Neuronal stem cell (in vitro differentiated cells): ENCODE measurements at regions not wholly inside any gene's neighbourhood (a gene's known extent, or its start where the extent isn't known, plus 50 kb on each side); places are given as distances from the start of the nearest gene placed in this dataset.
"Not testable (repeated sequence)": the region's sequence is repeated elsewhere in the genome, so short reads cannot be mapped to it uniquely, and the experiment has no call there.

Experiments used
- DNase-seq: peaks from one replicate; pipeline ENCODE4 v3.0.0-alpha.2; 2013; ENCODE audit warnings: low spot score
- H2AFZ ChIP-seq: one replicate; pipeline ENCODE4 v1.6.1; 2013; ENCODE audit warnings: mild to moderate bottlenecking, low read length, inconsistent platforms
- H2AK5ac ChIP-seq: 2 replicates; pipeline ENCODE4 v1.6.1; 2013; ENCODE audit warnings: low read depth, mild to moderate bottlenecking, inconsistent platforms, low read length, moderate library complexity, mixed read lengths
- H2BK120ac ChIP-seq: 2 replicates; pipeline ENCODE4 v1.6.1; 2013; ENCODE audit warnings: low read depth, mild to moderate bottlenecking, inconsistent platforms, low read length, moderate library complexity, mixed read lengths
- H2BK12ac ChIP-seq: one replicate; pipeline ENCODE4 v1.6.1; 2013; ENCODE audit warnings: low read length, inconsistent platforms
- H2BK15ac ChIP-seq: 2 replicates; pipeline ENCODE4 v1.6.1; 2013; ENCODE audit warnings: mild to moderate bottlenecking, low read length, inconsistent platforms, mixed read lengths
- H2BK5ac ChIP-seq: one replicate; pipeline ENCODE4 v1.6.1; 2013; ENCODE audit warnings: inconsistent platforms, mild to moderate bottlenecking, low read length, moderate library complexity
- H3K14ac ChIP-seq: one replicate; pipeline ENCODE4 v1.6.1; 2013; ENCODE audit warnings: low read length, inconsistent platforms
- H3K18ac ChIP-seq: 2 replicates; pipeline ENCODE4 v1.6.1; 2013; ENCODE audit warnings: low read length, inconsistent platforms
- H3K23ac ChIP-seq: 2 replicates; pipeline ENCODE4 v1.6.1; 2013; ENCODE audit warnings: low read depth, mild to moderate bottlenecking, mixed read lengths, low read length, inconsistent platforms; ENCODE audit not compliant: poor library complexity
- H3K27ac ChIP-seq: replicated peaks from 3 replicates; pipeline ENCODE4 v1.5.1; 2013; ENCODE audit warnings: low read length, inconsistent platforms
- H3K27me3 ChIP-seq, 3 experiments: 2 replicates each; pipeline ENCODE4 v1.6.1; 2013; ENCODE audit warnings: low read length in 3 of 3, mild to moderate bottlenecking in 2 of 3, inconsistent platforms in 1 of 3, low read depth in 1 of 3, mixed read lengths in 1 of 3, moderate library complexity in 1 of 3; ENCODE audit not compliant: control insufficient read depth in 3 of 3, insufficient read depth in 3 of 3
- H3K36me3 ChIP-seq, 2 donors: replicated peaks in 1 of 2; 2 replicates each; pipeline ENCODE4 v1.6.1; 2013; ENCODE audit warnings: low read length in 2 of 2; ENCODE audit not compliant: control insufficient read depth in 2 of 2, insufficient read depth in 2 of 2
- H3K4ac ChIP-seq: 2 replicates; pipeline ENCODE4 v1.6.1; 2013; ENCODE audit warnings: inconsistent platforms, mild to moderate bottlenecking, low read length, moderate library complexity
- H3K4me1 ChIP-seq, 2 donors: 1 replicate in 1 of 2; 2 replicates in 1 of 2; pipeline ENCODE4 v1.6.1; 2013; ENCODE audit warnings: low read length in 2 of 2, low read depth in 1 of 2; ENCODE audit not compliant: control insufficient read depth in 2 of 2, insufficient read depth in 1 of 2
- H3K4me2 ChIP-seq: one replicate; pipeline ENCODE4 v1.6.1; 2013; ENCODE audit warnings: mild to moderate bottlenecking, low read length, inconsistent platforms; ENCODE audit not compliant: insufficient read depth, poor library complexity, severe bottlenecking
- H3K4me3 ChIP-seq, 2 donors: 2 replicates each; pipeline ENCODE4 v1.5.1; 2013; ENCODE audit warnings: low read length in 2 of 2, mild to moderate bottlenecking in 2 of 2, inconsistent platforms in 1 of 2, moderate library complexity in 1 of 2
- H3K79me1 ChIP-seq: one replicate; pipeline ENCODE4 v1.6.1; 2013; ENCODE audit warnings: low read depth, mild to moderate bottlenecking, inconsistent platforms, low read length, moderate library complexity
- H3K9ac ChIP-seq: one replicate; pipeline ENCODE4 v1.6.1; 2013; ENCODE audit warnings: mild to moderate bottlenecking, low read depth, low read length, inconsistent platforms; ENCODE audit not compliant: poor library complexity
- H3K9me3 ChIP-seq, 2 donors: replicated peaks in 1 of 2; 2 replicates each; pipeline versions ENCODE3 to v1.6.1; 2013; ENCODE audit warnings: low read length in 2 of 2, mild to moderate bottlenecking in 2 of 2, inconsistent platforms in 1 of 2, low read depth in 1 of 2, mixed read lengths in 1 of 2, moderate library complexity in 1 of 2; ENCODE audit not compliant: control insufficient read depth in 2 of 2, insufficient read depth in 1 of 2
- H4K8ac ChIP-seq: one replicate; pipeline ENCODE4 v1.6.1; 2013; ENCODE audit warnings: low read depth, mild to moderate bottlenecking, inconsistent platforms, low read length, moderate library complexity
- H4K91ac ChIP-seq: one replicate; pipeline ENCODE4 v1.6.1; 2013; ENCODE audit warnings: low read length, low read depth, mild to moderate bottlenecking, inconsistent platforms; ENCODE audit not compliant: poor library complexity
- WGBS, 2 donors: extraction: QIAGEN DNeasy Blood & Tissue Kit; methylation state at CpG; one replicate each; pipeline ENCODE4 v1.1.7; 2013; ENCODE audit warnings: missing lambda C conversion rate in 2 of 2, mixed read lengths in 1 of 2; ENCODE audit not compliant: insufficient read length in 2 of 2, insufficient replicate concordance in 1 of 2; ENCODE audit errors: extremely low coverage in 2 of 2; 5-methylcytosine and 5-hydroxymethylcytosine counted together

DNA sequence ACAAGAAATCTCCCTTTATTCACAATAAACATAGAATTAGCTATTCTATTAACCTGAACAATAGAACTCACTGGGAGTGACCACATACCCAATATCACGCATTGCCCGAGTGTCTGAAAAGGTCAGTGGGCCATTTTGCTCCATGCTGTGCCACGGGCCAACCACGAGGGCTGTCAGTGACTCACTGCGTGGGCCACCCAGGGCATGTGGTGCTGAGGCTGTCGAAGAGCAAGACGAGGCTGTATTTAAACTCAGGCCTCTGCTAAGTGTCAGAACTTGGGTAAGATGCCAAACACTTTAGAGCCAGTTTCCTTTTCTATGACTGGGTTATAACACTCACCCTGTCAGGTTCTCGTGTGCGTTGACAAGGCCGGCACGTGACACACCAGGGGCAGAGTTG lies 54.8 kb upstream of the PLEKHG4B start:
- not testable (repeated sequence) for H3K18ac ChIP-seq, H4K8ac ChIP-seq, H3K36me3 ChIP-seq, H3K9ac ChIP-seq, H3K4ac ChIP-seq, H3K23ac ChIP-seq, H2BK12ac ChIP-seq, H2AFZ ChIP-seq, H4K91ac ChIP-seq, H3K79me1 ChIP-seq, H3K4me2 ChIP-seq, H3K27ac ChIP-seq, DNase-seq, H2BK5ac ChIP-seq, H3K4me1 ChIP-seq, H2BK120ac ChIP-seq, H3K14ac ChIP-seq, H2BK15ac ChIP-seq, H3K4me3 ChIP-seq, H3K9me3 ChIP-seq, H2AK5ac ChIP-seq
- WGBS, 2 donors: no CpG with 5 or more reads among the region's 11 CpGs
- peaks cover 0 to 35% (median 0%) of the 10 kb centered on the region in 3 experiments for H3K27me3 ChIP-seq

DNA sequence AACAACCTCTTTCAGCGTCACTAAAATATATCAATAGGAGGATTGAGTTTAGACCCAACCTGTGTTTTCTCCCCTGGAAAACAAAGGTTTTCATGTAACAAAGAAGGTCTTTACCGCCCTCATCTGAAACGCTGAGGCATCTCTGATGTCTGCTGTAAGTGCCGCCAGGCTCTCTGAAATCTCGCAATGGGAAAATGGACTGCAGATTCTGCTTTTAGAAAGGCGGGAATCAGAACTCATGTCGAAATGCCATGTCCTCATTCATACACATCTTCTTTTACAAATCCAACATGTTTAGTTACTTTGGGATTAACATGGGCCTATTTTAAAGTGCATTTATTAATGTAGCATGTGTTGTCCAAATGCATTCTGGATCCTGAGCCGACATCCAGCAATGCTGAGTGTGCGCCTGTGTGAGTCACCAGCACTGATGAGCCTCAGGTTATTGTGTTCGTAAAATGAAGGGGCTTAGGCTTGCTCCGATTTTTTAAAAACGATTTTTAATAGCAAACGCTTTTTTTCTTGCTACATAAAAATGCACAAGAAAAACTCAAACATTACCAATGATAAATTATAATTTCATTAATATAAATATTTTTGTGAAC lies 51.9 kb upstream of the PLEKHG4B start:
- H4K91ac ChIP-seq: no peak overlapping the region
- H3K27ac ChIP-seq: no peak overlapping the region
- H2BK12ac ChIP-seq: no peak overlapping the region
- no peak overlapping the region for H3K4ac ChIP-seq
- no CpG with 5 or more reads among the region's 13 CpGs for WGBS, 2 donors
- no peaks in the 10 kb centered on the region for H3K79me1 ChIP-seq
- no peak overlapping the region for H2AK5ac ChIP-seq
- no peak overlapping the region for H2BK15ac ChIP-seq
- no peak overlapping the region for H3K23ac ChIP-seq
- no peak overlapping the region for H2AFZ ChIP-seq
- H3K4me3 ChIP-seq: no peak overlapping the region
- H3K14ac ChIP-seq: no peak overlapping the region
- H4K8ac ChIP-seq: no peak overlapping the region
- H3K27me3 ChIP-seq: peaks cover 0 to 27% (median 0%) of the 10 kb centered on the region in 3 experiments
- DNase-seq: no peak
- no peak overlapping the region for H3K18ac ChIP-seq
- H3K36me3 ChIP-seq: no peaks in the 10 kb centered on the region
- no peak overlapping the region for H3K9ac ChIP-seq
- H3K4me1 ChIP-seq: no peaks in the 10 kb centered on the region
- no peak overlapping the region for H3K4me2 ChIP-seq
- H3K9me3 ChIP-seq: no peaks in the 10 kb centered on the region
- no peak overlapping the region for H2BK120ac ChIP-seq
- H2BK5ac ChIP-seq: no peak overlapping the region
